ENCODE measurements at regions not wholly inside any gene's neighbourhood (a gene's known extent, or its start where the extent isn't known, plus 50 kb on each side); places are given as distances from the start of the nearest gene placed in this dataset.

GRCh38 chrX:127762663-127763062 is 289.5 kb downstream of the ACTRT1 start:
- TF ChIP-seq REST (tag by site-specific recombination; IDR thresholded peaks at IDR 0.05) (no peak), ZNF302 (tag by site-specific recombination; IDR thresholded peaks at IDR 0.05; ENCODE audit: low read depth) (no peak), CTCF (tag by site-specific recombination; IDR thresholded peaks at IDR 0.05) (no peak)
